ENCODE measurements at regions not wholly inside any gene's neighbourhood (a gene's known extent, or its start where the extent isn't known, plus 50 kb on each side); places are given as distances from the start of the nearest gene placed in this dataset.
"Not testable (repeated sequence)": the region's sequence is repeated elsewhere in the genome, so short reads cannot be mapped to it uniquely, and the experiment has no call there.

DNA sequence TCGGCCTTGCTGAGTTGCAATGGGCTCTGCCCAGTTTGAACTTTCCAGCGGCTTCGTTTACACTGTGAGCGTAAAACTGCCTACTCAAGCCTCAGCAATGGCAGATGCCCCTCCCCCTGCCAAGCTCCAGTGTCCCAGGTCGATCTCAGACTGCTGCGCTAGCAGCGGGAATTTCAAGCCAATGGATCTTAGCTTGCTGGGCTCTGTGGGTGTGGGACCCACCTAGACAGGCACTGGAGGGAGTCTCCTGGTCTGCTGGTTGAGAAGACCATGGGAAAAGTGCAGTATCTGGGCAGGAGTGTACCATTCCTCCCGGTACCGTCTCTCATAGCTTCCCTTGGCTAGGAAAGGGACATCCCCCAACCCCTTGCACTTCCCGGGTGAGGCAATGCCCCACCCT, 88.2 kb downstream of the KLHL28 start:
- DNase-seq: no peak
- peaks cover 3% of the 10 kb centered on the region for H3K9me3 Mint-ChIP-seq
- no peaks in the 10 kb centered on the region for H3K4me1 Mint-ChIP-seq (ENCODE audit: low read depth)
- H3K4me3 Mint-ChIP-seq: no peak overlapping the region
- CTCF ChIA-PET: no interaction called here
- no peak overlapping the region for H3K27ac Mint-ChIP-seq
- POLR2A ChIA-PET: no interaction called here
- no peaks in the 10 kb centered on the region for H3K36me3 Mint-ChIP-seq
- intact Hi-C loops (cut with micrococcal nuclease): no loop called here
- H3K27me3 Mint-ChIP-seq: peaks cover 6% of the 10 kb centered on the region

DNA sequence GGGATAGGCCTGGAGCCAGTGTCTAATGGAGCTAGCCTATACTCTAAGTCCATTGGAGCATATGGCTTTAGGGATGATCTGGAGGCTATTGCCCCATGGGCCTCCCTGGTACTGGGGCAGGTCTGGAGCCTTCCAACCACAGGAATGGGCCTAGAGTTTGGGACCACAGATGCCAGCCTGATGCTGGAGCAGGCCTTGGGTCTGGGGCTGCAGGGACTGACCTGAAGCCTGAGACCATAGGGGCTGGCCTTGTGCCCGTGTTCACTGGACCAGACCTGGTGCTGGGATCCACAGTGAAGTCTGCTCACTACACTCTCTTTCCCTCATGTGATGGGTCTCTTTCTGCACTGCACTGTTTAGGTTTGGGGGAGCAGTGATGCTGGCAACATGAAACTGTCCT, 95.0 kb downstream of the KLHL28 start:
- CTCF ChIA-PET: no interaction called here
- Mint-ChIP-seq H3K27me3 (peaks cover 1% of the 10 kb centered on the region), H3K9me3 (peaks cover 3% of the 10 kb centered on the region), H3K27ac (no peak overlapping the region), H3K4me1 (ENCODE audit: low read depth) (no peaks in the 10 kb centered on the region), H3K4me3 (no peak overlapping the region), H3K36me3 (no peaks in the 10 kb centered on the region)
- intact Hi-C loops (cut with micrococcal nuclease): no loop called here
- POLR2A ChIA-PET: no interaction called here
- DNase-seq: no peak

DNA sequence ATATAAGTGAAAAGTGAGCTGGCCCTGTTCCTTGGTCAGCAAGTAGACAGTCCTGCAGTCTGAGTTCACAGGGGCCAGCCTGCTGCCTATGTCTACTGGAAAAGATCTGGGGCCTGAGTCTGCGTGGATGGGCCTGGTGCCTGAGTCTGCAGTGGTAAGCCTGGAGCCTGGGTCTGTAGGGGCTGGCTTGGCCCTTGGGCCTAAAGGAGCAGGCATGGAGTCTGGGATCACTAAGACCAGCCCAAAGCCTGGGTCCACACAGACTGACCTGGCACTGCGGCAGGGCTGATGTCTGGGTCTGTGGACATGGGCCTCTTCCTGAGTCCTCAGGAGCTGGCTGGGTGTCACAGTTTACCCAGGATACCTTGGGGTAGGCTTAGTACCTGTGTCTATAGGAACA, 95.4 kb downstream of the KLHL28 start:
- no peak for DNase-seq
- no peaks in the 10 kb centered on the region for H3K36me3 Mint-ChIP-seq
- CTCF ChIA-PET: no interaction called here
- H3K4me1 Mint-ChIP-seq (ENCODE audit: low read depth): no peaks in the 10 kb centered on the region
- H3K27me3 Mint-ChIP-seq: peaks cover 1% of the 10 kb centered on the region
- no peak overlapping the region for H3K27ac Mint-ChIP-seq
- H3K4me3 Mint-ChIP-seq: no peak overlapping the region
- intact Hi-C loops (cut with micrococcal nuclease): no loop called here
- H3K9me3 Mint-ChIP-seq: peaks cover 3% of the 10 kb centered on the region
- POLR2A ChIA-PET: no interaction called here

DNA sequence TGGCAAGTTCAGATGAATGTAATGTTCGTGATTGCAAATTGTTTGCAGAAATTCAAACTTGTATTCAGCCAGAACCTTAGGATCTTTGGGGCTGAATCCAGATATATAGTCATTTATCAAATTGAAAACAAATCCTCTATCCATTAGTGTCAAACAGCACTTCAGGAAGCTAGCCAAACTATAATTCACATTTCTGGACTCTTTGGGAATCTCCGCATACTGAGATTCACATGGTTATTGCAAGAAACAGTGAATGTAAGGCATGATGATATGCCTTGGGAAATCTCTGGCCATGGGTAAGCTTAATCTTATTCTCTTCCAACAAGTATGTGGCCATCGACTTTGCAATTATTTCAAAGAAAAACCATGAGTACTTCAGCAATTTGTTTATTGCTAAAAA, 98.5 kb downstream of the KLHL28 start:
- peaks cover 4% of the 10 kb centered on the region for H3K27me3 Mint-ChIP-seq
- H3K4me1 Mint-ChIP-seq (ENCODE audit: low read depth): no peaks in the 10 kb centered on the region
- no peak overlapping the region for H3K27ac Mint-ChIP-seq
- ChIA-PET POLR2A (no interaction called here), CTCF (interaction anchor here (1.0 to 1.2 kb wide), 2 partner anchors 14 to 17 kb away, joined by 3 read pairs; no protein-coding TSS in a partner anchor)
- intact Hi-C loops (cut with micrococcal nuclease): no loop called here
- no peak overlapping the region for H3K4me3 Mint-ChIP-seq
- H3K36me3 Mint-ChIP-seq: no peaks in the 10 kb centered on the region
- no peaks in the 10 kb centered on the region for H3K9me3 Mint-ChIP-seq
- DNase-seq: no peak

DNA sequence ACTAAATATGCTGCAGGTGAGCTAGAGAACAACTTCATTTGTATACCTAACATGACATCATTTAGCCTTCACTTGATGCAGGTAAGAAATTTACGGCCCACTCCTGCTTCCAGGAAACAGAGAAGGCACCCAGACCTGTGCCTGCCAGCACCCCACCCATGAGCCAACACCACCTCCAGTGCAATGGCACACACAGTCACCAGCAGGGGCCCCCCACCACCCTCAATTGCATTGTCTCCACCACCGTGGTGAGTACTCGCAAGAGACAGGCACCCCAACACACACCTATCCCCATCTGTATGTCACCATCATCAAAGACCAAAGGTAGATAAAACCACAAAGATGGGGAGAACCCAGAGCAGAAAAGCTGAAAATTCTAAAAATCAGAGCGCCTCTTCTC, 107.6 kb downstream of the KLHL28 start:
- intact Hi-C loops (cut with micrococcal nuclease): no loop called here
- peak; percentile 14 for DNase-seq

DNA sequence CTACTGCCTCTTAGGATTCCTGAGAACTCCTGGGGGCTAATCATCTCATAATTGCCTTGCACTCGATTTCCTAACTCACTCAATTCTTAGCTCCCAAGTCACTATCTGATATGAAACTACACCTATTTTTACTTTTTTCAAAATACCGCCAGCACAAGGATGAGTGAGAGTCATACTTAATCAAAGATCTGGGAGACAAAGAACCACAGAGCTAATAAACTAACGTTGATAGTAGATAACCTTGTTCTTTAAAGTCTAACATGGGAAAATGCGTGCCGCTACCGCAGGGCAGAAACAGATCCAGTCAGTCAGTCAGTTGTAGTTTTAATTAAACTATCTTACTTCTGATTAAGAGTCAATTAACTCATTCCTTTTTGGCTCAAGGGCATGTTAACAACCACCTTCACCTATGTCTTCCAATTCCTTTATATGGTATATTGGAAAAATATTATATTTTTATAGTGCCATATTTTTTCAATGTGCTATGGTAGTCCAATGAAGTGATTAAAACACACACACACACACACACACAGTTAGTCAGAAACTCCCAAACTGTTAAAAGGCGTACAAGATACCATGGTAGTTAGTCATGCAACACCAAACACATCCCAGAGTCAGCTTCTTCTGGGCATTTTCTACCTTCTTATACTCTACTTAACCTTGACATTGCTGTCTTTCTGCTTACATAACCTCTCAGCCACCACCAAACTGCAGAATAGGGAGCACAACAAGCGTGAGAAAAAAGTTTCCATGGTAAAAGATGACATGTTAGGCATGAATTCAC, 114.0 kb downstream of the KLHL28 start:
- POLR2A ChIA-PET: no interaction called here
- no peak for DNase-seq
- no peaks in the 10 kb centered on the region for H3K9me3 Mint-ChIP-seq
- intact Hi-C loops (cut with micrococcal nuclease): no loop called here
- H3K4me3 Mint-ChIP-seq: no peak overlapping the region
- peaks cover under 1% of the 10 kb centered on the region for H3K27me3 Mint-ChIP-seq
- CTCF ChIA-PET: interaction anchor here (0.7 to 1.7 kb wide), 4 partner anchors 11 to 596 kb away, joined by 3 to 6 read pairs (median 4); no protein-coding TSS in a partner anchor
- no peaks in the 10 kb centered on the region for H3K36me3 Mint-ChIP-seq
- H3K4me1 Mint-ChIP-seq (ENCODE audit: low read depth): peaks cover 5% of the 10 kb centered on the region
- H3K27ac Mint-ChIP-seq: no peak overlapping the region

More for the DNA sequence above, 107.6 kb downstream of the KLHL28 start:
- no peaks in the 10 kb centered on the region for H3K36me3 Mint-ChIP-seq
- H3K27ac Mint-ChIP-seq: no peak overlapping the region
- no peak overlapping the region for H3K4me3 Mint-ChIP-seq
- no peaks in the 10 kb centered on the region for H3K4me1 Mint-ChIP-seq (ENCODE audit: low read depth)
- H3K9me3 Mint-ChIP-seq: no peaks in the 10 kb centered on the region
- H3K27me3 Mint-ChIP-seq: peaks cover 33% of the 10 kb centered on the region
- ChIA-PET POLR2A (no interaction called here), CTCF (no interaction called here)

DNA sequence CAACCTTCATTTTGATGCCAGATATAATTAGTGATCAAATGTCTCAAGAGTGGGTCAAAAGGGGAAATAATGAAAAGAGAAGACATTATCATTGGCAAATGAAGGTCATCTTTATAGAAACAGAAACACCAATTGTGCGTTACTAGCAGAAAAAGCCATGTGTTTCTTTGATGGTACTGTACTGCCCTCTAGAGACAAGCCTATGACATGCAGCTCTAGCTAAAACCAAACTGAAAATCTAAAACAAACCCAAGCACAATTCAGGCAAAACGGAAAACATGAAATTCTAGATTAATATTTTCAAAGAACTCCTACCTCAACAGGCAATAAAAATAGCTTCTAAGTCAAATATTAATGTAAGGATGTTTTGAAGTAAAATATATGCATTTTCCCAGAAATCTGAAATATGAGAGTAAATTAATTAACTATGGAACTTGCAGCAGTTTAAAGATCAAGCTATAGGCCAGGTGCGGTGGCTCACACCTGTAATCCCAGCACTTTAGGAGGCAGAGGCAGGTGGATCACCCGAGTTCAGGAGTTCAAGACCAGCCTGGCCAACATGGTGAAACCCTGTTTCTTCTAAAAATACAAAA, 115.4 kb downstream of the KLHL28 start:
- DNase-seq: no peak
- no peaks in the 10 kb centered on the region for H3K27me3 Mint-ChIP-seq
- H3K4me1 Mint-ChIP-seq (ENCODE audit: low read depth): peaks cover 5% of the 10 kb centered on the region
- H3K4me3 Mint-ChIP-seq: no peak overlapping the region
- intact Hi-C loops (cut with micrococcal nuclease): no loop called here
- no peaks in the 10 kb centered on the region for H3K9me3 Mint-ChIP-seq
- H3K27ac Mint-ChIP-seq: no peak overlapping the region
- ChIA-PET POLR2A (no interaction called here), CTCF (interaction anchor here (0.8 to 1.7 kb wide), 10 partner anchors 10 to 595 kb away, joined by 3 to 8 read pairs (median 5); a partner anchor contains a TSS)
- no peaks in the 10 kb centered on the region for H3K36me3 Mint-ChIP-seq

DNA sequence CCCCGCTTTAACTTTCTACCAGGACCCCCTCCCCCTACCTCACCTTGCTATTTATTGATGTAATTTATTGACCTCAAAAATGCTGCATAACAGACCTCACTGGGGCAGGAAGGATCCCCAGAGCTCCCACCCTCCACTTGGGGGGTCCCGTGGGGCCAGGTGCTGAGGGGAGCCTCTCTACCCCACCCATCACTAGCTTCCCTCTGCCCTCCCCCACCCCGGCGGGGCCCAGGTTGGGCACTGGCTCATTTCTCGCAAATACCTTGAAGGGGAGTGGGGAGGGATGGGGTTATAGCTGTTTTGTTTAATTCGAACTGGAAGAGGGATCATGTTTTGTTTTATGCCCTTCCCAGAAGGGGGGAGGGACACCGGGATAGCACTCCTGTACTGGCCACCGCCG, 125.8 kb downstream of the KLHL28 start:
- H3K9me3 Mint-ChIP-seq; intact Hi-C loops (cut with micrococcal nuclease); H3K36me3 Mint-ChIP-seq; H3K4me3 Mint-ChIP-seq; H3K4me1 Mint-ChIP-seq (ENCODE audit: low read depth); DNase-seq; H3K27ac Mint-ChIP-seq; H3K27me3 Mint-ChIP-seq; POLR2A ChIA-PET: not testable (repeated sequence)
- CTCF ChIA-PET: interaction anchor here (1.9 kb wide), 1 partner anchor 11 kb away, joined by 5 read pairs; no protein-coding TSS in a partner anchor

DNA sequence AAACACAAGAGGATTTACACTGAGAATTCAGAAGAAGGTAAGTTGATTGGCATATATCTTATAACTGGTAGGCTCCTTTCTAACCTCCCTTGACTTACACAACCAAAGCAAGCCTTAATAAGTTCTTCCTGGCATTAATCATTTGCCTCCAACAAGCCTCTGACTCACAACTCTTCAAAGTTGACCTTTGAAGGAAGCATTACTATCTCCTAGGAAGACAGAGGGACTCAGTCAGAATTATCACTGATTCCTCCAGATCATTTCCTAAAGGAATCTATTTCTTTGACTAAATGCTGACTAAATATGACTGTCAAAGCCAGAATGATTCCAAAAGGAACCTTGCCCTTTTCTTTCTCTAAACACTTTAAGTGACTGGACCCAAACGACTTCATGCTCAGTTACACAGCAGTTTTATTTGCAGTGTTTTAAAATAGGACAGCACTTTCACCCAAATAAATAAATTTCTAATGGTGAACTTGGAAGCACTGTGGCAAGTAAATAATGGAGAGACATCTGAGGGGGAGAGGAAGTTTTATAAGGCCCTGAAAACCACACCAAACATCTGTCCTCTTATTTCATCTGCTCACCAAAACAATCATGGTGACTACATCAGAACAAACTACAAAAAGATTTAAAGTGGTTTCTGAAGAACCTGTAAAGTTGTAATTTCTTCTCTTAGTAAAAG, 128.2 kb downstream of the KLHL28 start:
- intact Hi-C loops (cut with micrococcal nuclease): no loop called here
- ChIA-PET POLR2A (no interaction called here), CTCF (no interaction called here)
- Mint-ChIP-seq H3K27ac (no peak overlapping the region), H3K4me1 (ENCODE audit: low read depth) (no peaks in the 10 kb centered on the region), H3K27me3 (peaks cover 5% of the 10 kb centered on the region), H3K36me3 (no peaks in the 10 kb centered on the region), H3K9me3 (no peaks in the 10 kb centered on the region), H3K4me3 (no peak overlapping the region)
- no peak for DNase-seq

DNA sequence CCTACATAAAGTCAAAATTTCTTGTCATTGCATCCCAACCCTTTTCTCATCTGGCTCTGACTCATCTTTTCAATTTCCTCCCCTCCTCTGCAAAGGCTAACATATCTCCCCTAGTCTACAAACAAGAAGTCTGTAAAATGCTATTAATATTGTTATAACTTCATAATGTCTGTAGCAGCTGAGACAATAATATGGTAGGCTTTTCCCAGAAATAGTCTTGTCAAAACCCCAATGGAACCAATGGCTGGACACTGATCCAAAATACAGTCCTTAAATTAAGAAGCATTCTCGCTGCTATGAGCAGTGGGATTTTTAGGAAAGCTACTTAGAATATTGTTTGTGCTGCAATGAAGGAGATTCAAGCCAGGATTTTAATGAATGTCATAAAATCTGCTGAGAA, 131.4 kb downstream of the KLHL28 start:
- POLR2A ChIA-PET: no interaction called here
- Mint-ChIP-seq H3K36me3 (no peaks in the 10 kb centered on the region), H3K4me3 (no peak overlapping the region), H3K27ac (no peak overlapping the region), H3K4me1 (ENCODE audit: low read depth) (no peaks in the 10 kb centered on the region), H3K9me3 (no peaks in the 10 kb centered on the region), H3K27me3 (peaks cover 5% of the 10 kb centered on the region)
- intact Hi-C loops (cut with micrococcal nuclease): no loop called here
- CTCF ChIA-PET: no interaction called here
- no peak for DNase-seq

DNA sequence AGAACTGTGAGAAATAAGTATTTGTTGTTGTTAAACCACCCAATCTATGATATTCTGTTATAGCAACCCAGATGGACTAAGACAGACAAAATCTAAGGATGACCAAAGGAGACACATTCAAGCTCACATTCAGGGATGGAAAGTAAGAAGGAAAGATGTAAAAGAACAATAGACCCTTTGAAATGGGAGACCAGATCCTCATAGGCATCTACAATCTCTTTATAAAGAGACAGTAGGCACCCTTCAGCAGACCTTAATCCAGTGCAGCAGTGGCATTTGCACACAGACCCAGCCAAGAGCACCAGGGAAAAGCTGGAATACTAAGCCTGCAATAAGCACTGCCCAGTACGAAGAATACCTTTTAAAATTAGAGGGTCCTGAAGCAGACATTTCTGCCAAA, 132.7 kb downstream of the KLHL28 start:
- intact Hi-C loops (cut with micrococcal nuclease): no loop called here
- no peak overlapping the region for H3K27ac Mint-ChIP-seq
- POLR2A ChIA-PET: no interaction called here
- no peaks in the 10 kb centered on the region for H3K36me3 Mint-ChIP-seq
- H3K4me3 Mint-ChIP-seq: no peak overlapping the region
- H3K9me3 Mint-ChIP-seq: no peaks in the 10 kb centered on the region
- no peaks in the 10 kb centered on the region for H3K4me1 Mint-ChIP-seq (ENCODE audit: low read depth)
- CTCF ChIA-PET: no interaction called here
- peaks cover 5% of the 10 kb centered on the region for H3K27me3 Mint-ChIP-seq
- no peak for DNase-seq

DNA sequence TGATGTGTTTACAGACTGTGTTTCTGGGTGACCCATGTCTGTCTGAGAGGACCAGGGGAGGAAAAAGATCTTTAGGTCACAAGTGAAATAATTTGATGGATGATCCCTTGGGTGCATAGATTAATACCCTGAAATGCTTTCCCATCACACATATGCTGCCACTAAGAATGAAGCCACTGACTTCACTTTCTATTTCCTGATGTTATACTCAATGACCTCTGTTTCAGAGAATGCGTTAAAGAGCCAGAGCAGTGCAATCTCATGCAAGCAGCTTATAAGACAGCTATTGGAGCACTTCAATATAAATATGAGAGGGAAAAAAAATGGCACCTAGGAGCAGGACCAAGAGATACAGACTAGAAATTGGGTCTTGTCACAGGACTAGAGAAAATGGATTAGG, 133.7 kb downstream of the KLHL28 start:
- no peak for DNase-seq
- intact Hi-C loops (cut with micrococcal nuclease): no loop called here
- H3K4me1 Mint-ChIP-seq (ENCODE audit: low read depth): no peaks in the 10 kb centered on the region
- H3K27me3 Mint-ChIP-seq: peaks cover 5% of the 10 kb centered on the region
- CTCF ChIA-PET: interaction anchor here (0.9 kb wide), 1 partner anchor 16 kb away, joined by 3 read pairs; no protein-coding TSS in a partner anchor
- H3K27ac Mint-ChIP-seq: no peak overlapping the region
- no peak overlapping the region for H3K4me3 Mint-ChIP-seq
- no peaks in the 10 kb centered on the region for H3K9me3 Mint-ChIP-seq
- POLR2A ChIA-PET: no interaction called here
- no peaks in the 10 kb centered on the region for H3K36me3 Mint-ChIP-seq
